ENCODE measurements at regions not wholly inside any gene's neighbourhood (a gene's known extent, or its start where the extent isn't known, plus 50 kb on each side); places are given as distances from the start of the nearest gene placed in this dataset.

DNA sequence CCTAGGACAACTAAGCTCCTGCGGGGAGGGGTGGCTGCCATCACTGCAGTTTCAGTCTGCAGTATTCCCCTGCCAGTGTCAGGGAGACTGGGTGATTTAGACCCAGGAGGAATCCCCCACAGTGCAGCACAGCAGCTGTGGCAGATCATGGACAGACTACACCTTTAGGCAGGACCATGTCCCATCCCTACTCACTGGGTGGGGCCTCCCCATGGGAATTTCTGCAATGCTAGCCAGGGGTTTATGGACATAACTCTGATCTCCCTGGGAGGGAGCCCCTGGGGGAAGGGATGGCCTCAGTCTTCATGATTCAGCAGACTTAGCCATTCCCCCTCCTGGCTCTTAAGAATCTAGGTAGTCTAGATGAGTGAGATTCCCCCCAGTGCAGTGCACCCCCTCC, 130.1 kb upstream of the STAC start:
- DNase-seq (ENCODE audit: low read depth, low spot score), result no peak
- H3K27ac ChIP-seq, result no peak overlapping the region
- H3K9me3 ChIP-seq (ENCODE audit: low read depth, low read length), result no peaks in the 10 kb centered on the region
- no peak overlapping the region for H3K4me3 ChIP-seq
- H3K9ac ChIP-seq (ENCODE audit: insufficient read length), result no peak overlapping the region
- no peaks in the 10 kb centered on the region for H3K36me3 ChIP-seq (ENCODE audit: insufficient read depth, low read length)
- TF ChIP-seq EZH2 (IDR thresholded peaks at IDR 0.05) (no peak), FOXP2 (optimal IDR thresholded peaks at IDR 0.05; ENCODE audit: control extremely low read depth, extremely low read length, insufficient read depth) (no peak), POLR2AphosphoS5 (IDR thresholded peaks at IDR 0.05; ENCODE audit: borderline replicate concordance, low read depth, low read length) (no peak)

- no peaks in the 10 kb centered on the region for H3K9me3 ChIP-seq (ENCODE audit: low read depth, low read length)
- TF ChIP-seq EZH2 (IDR thresholded peaks at IDR 0.05), result no peak
- TF ChIP-seq POLR2AphosphoS5 (IDR thresholded peaks at IDR 0.05; ENCODE audit: borderline replicate concordance, low read depth, low read length), result no peak
- no peak for TF ChIP-seq FOXP2 (optimal IDR thresholded peaks at IDR 0.05; ENCODE audit: control extremely low read depth, extremely low read length, insufficient read depth)
- no peaks in the 10 kb centered on the region for H3K36me3 ChIP-seq (ENCODE audit: insufficient read depth, low read length)
- no peak overlapping the region for H3K9ac ChIP-seq (ENCODE audit: insufficient read length)
- DNase-seq (ENCODE audit: low read depth, low spot score), result no peak
- H3K4me3 ChIP-seq, result no peak overlapping the region
- H3K27ac ChIP-seq, result no peak overlapping the region
Measured at GRCh38 chr3:36257158-36257852, 123.0 kb upstream of the STAC start.

DNA sequence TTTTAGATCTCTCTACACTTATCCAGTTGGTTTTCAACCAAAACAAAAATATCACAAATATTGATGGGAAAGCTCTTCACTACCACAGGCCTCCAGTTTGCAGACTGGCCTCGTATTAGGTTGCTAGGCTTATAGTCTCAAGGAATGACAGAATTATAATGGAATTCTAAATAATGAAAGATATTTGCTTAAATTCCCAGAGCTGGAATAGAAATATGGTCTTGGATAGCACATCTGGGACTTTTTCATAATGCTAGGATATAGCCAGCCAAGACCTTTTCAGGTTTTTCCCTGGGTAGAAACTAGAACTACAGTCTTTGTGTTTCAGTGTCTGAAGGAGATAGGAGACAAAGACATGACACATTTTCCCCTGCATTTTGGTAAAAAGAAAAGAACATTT, 121.9 kb upstream of the STAC start:
- no peaks in the 10 kb centered on the region for H3K9me3 ChIP-seq (ENCODE audit: low read depth, low read length)
- H3K36me3 ChIP-seq (ENCODE audit: insufficient read depth, low read length), result no peaks in the 10 kb centered on the region
- no peak for DNase-seq (ENCODE audit: low read depth, low spot score)
- no peak overlapping the region for H3K9ac ChIP-seq (ENCODE audit: insufficient read length)
- no peak overlapping the region for H3K4me3 ChIP-seq
- H3K27ac ChIP-seq, result no peak overlapping the region
- TF ChIP-seq EZH2 (IDR thresholded peaks at IDR 0.05) (no peak), POLR2AphosphoS5 (IDR thresholded peaks at IDR 0.05; ENCODE audit: borderline replicate concordance, low read depth, low read length) (no peak), FOXP2 (optimal IDR thresholded peaks at IDR 0.05; ENCODE audit: control extremely low read depth, extremely low read length, insufficient read depth) (no peak)

DNA sequence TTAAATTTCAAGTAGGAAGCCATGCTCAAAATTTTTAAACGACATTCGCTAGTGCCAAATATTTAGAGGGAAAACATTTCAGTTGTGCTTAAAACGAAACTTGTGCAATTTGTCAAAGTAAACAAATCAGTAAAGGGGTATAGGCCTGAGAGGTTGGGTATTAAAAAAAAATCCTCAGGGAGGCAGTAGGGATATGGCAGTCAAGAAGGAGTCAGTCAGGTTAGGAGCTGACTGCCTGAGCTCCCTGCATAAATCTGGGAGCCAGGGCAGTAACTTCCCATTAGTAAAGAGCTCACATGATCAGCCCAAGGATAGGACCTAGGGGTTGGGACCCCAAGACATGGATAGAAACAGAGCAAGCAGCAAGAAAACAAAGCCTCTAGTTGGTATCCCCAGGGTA, 120.7 kb upstream of the STAC start:
- no peak for TF ChIP-seq FOXP2 (optimal IDR thresholded peaks at IDR 0.05; ENCODE audit: control extremely low read depth, extremely low read length, insufficient read depth)
- no peak for TF ChIP-seq EZH2 (IDR thresholded peaks at IDR 0.05)
- TF ChIP-seq POLR2AphosphoS5 (IDR thresholded peaks at IDR 0.05; ENCODE audit: borderline replicate concordance, low read depth, low read length), result no peak
- no peak overlapping the region for H3K9ac ChIP-seq (ENCODE audit: insufficient read length)
- DNase-seq (ENCODE audit: low read depth, low spot score), result no peak
- H3K9me3 ChIP-seq (ENCODE audit: low read depth, low read length), result no peaks in the 10 kb centered on the region
- H3K27ac ChIP-seq, result no peak overlapping the region
- no peak overlapping the region for H3K4me3 ChIP-seq
- H3K36me3 ChIP-seq (ENCODE audit: insufficient read depth, low read length), result no peaks in the 10 kb centered on the region

GRCh38 chr3:36269274-36269673, 111.0 kb upstream of the STAC start:
- no peak overlapping the region for H3K9ac ChIP-seq (ENCODE audit: insufficient read length)
- no peak overlapping the region for H3K4me3 ChIP-seq
- no peak overlapping the region for H3K27ac ChIP-seq
- no peak for TF ChIP-seq EZH2 (IDR thresholded peaks at IDR 0.05)
- TF ChIP-seq POLR2AphosphoS5 (IDR thresholded peaks at IDR 0.05; ENCODE audit: borderline replicate concordance, low read depth, low read length), result no peak
- no peak for TF ChIP-seq FOXP2 (optimal IDR thresholded peaks at IDR 0.05; ENCODE audit: control extremely low read depth, extremely low read length, insufficient read depth)
- no peak for DNase-seq (ENCODE audit: low read depth, low spot score)
- H3K9me3 ChIP-seq (ENCODE audit: low read depth, low read length), result no peaks in the 10 kb centered on the region
- H3K36me3 ChIP-seq (ENCODE audit: insufficient read depth, low read length), result no peaks in the 10 kb centered on the region

DNA sequence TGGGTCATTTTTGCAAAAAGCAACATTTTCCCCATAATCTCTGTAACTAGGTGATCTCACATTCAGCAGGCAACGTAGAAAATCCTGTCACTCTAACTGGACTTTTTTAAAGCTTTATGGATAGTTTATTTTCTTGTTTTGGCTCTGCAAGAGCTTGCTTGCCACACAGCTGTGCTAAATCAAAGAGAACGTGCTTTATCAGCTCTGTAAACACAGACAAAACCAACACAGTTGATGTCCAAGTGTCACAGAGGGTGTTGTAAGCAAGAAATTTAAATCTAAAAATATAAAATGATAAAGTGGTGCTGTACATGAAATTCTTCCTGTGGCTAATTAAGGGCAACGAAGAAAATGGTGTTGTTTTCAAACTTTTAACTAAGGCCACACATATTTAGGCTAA, 97.5 kb upstream of the STAC start:
- Histone ChIP-seq H3K4me3 (no peak overlapping the region), H3K9ac (ENCODE audit: insufficient read length) (no peak overlapping the region), H3K36me3 (ENCODE audit: insufficient read depth, low read length) (no peaks in the 10 kb centered on the region), H3K27ac (no peak overlapping the region), H3K9me3 (ENCODE audit: low read depth, low read length) (no peaks in the 10 kb centered on the region)
- no peak for TF ChIP-seq EZH2 (IDR thresholded peaks at IDR 0.05)
- TF ChIP-seq POLR2AphosphoS5 (IDR thresholded peaks at IDR 0.05; ENCODE audit: borderline replicate concordance, low read depth, low read length), result no peak
- no peak for TF ChIP-seq FOXP2 (optimal IDR thresholded peaks at IDR 0.05; ENCODE audit: control extremely low read depth, extremely low read length, insufficient read depth)
- no peak for DNase-seq (ENCODE audit: low read depth, low spot score)

DNA sequence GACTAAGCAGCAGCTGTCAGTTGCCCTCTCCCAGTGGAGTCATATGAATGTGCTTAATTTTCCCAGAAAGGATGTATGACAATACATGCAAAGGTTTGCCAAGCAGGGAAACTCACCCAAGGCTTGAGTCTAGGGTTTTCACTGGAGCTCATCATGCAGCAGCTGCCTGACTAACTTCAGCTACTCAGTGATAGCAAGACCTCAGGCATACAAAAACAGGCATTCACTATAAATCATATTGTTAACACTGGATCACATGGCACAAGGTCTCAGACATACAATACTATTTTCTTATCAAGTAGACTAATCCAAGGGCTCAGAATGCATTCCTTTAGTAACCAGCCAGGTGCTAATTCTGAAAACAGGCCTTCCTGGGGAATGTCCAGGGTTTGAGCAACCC, 85.0 kb upstream of the STAC start:
- Histone ChIP-seq H3K4me3 (no peak overlapping the region), H3K36me3 (ENCODE audit: insufficient read depth, low read length) (no peaks in the 10 kb centered on the region), H3K9ac (ENCODE audit: insufficient read length) (no peak overlapping the region), H3K9me3 (ENCODE audit: low read depth, low read length) (no peaks in the 10 kb centered on the region), H3K27ac (no peak overlapping the region)
- no peak for DNase-seq (ENCODE audit: low read depth, low spot score)
- no peak for TF ChIP-seq EZH2 (IDR thresholded peaks at IDR 0.05)

DNA sequence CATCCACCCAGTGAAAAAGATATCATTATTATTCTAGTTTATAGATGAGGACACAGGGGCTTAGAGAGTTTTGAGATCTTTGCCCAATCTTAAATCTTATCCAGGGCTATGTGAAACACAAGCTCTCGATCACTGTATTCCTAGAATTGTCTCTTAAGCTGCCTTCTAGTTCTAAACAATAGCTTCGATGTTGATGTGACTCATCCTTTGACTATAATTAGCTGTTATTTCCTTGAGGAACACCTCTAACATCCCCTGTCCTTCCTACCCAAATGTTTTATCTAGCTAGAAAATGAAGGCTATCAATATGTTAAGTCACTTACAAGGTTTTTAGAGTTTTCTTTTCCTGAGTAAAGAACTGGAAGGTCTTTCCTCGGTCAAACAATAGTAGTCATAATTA, 83.1 kb upstream of the STAC start:
- Histone ChIP-seq H3K9ac (ENCODE audit: insufficient read length) (no peak overlapping the region), H3K27ac (no peak overlapping the region), H3K36me3 (ENCODE audit: insufficient read depth, low read length) (no peaks in the 10 kb centered on the region), H3K4me3 (no peak overlapping the region), H3K9me3 (ENCODE audit: low read depth, low read length) (no peaks in the 10 kb centered on the region)
- no peak for TF ChIP-seq EZH2 (IDR thresholded peaks at IDR 0.05)
- TF ChIP-seq POLR2AphosphoS5 (IDR thresholded peaks at IDR 0.05; ENCODE audit: borderline replicate concordance, low read depth, low read length), result no peak
- TF ChIP-seq FOXP2 (optimal IDR thresholded peaks at IDR 0.05; ENCODE audit: control extremely low read depth, extremely low read length, insufficient read depth), result no peak
- no peak for DNase-seq (ENCODE audit: low read depth, low spot score)

DNA sequence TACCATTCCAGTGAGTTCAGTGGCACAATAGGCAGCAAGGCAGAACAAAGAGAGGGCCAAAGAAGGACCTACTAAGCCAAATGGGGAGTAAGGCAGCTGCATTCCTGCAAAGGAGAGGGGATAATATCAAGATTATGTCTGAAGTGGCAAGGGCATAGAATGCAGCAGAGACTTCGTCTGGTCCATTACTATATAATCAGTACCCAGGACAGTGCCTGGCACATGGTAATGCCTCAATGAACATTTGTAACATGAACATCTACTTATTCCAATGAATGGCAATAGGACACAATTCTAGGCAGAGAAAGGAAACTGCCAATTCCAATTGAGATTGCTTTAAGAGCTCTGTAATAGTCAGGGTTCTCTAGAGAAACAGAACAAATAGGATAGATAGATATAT, 82.1 kb upstream of the STAC start:
- Histone ChIP-seq H3K36me3 (ENCODE audit: insufficient read depth, low read length) (no peaks in the 10 kb centered on the region), H3K9me3 (ENCODE audit: low read depth, low read length) (no peaks in the 10 kb centered on the region), H3K4me3 (no peak overlapping the region), H3K9ac (ENCODE audit: insufficient read length) (no peak overlapping the region), H3K27ac (no peak overlapping the region)
- no peak for DNase-seq (ENCODE audit: low read depth, low spot score)
- TF ChIP-seq EZH2 (IDR thresholded peaks at IDR 0.05) (no peak), POLR2AphosphoS5 (IDR thresholded peaks at IDR 0.05; ENCODE audit: borderline replicate concordance, low read depth, low read length) (no peak), FOXP2 (optimal IDR thresholded peaks at IDR 0.05; ENCODE audit: control extremely low read depth, extremely low read length, insufficient read depth) (no peak)
